AG09309 (cell line): ENCODE measurements at regions not wholly inside any gene's neighbourhood (a gene's known extent, or its start where the extent isn't known, plus 50 kb on each side); places are given as distances from the start of the nearest gene placed in this dataset.

ENCODE experiments used
- DNase-seq: peaks from one replicate; pipeline ENCODE4 v3.0.0-alpha.2; 2010; ENCODE audit warnings: low read depth
- H3K4me3 ChIP-seq: 2 replicates; pipeline ENCODE4 v1.5.1; 2011; ENCODE audit warnings: mild to moderate bottlenecking, low read depth, low read length, moderate library complexity; ENCODE audit not compliant: control insufficient read depth
- TF ChIP-seq, protein P1 (sequence below): IDR thresholded peaks from 2 replicates; pipeline ENCODE4 v1.5.1; 2011; ENCODE audit warnings: mild to moderate bottlenecking, low read depth, low read length, inconsistent platforms; ENCODE audit not compliant: insufficient read depth, control insufficient read depth; ENCODE audit errors: missing control alignments

DNA sequence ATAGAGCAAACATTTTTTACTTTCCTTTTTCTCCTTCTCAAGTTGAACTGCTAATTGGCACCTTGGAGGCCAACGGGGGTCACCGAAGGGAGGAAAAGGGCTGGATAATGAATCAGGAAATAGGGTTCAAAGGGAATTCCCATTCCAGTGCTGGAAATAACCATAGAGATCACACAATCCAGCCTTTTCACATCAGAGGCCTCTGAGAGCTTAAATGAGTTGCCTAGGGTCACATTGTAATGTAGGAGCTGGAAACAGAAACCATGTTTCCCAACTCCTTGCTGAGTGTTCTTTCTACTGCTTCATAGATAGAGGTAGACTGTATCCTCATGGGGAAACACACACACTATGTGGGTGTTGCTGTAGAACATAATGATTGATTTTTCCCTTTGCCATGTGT is 60.6 kb upstream of the DDHD1 start:
- TF ChIP-seq, protein P1, sequence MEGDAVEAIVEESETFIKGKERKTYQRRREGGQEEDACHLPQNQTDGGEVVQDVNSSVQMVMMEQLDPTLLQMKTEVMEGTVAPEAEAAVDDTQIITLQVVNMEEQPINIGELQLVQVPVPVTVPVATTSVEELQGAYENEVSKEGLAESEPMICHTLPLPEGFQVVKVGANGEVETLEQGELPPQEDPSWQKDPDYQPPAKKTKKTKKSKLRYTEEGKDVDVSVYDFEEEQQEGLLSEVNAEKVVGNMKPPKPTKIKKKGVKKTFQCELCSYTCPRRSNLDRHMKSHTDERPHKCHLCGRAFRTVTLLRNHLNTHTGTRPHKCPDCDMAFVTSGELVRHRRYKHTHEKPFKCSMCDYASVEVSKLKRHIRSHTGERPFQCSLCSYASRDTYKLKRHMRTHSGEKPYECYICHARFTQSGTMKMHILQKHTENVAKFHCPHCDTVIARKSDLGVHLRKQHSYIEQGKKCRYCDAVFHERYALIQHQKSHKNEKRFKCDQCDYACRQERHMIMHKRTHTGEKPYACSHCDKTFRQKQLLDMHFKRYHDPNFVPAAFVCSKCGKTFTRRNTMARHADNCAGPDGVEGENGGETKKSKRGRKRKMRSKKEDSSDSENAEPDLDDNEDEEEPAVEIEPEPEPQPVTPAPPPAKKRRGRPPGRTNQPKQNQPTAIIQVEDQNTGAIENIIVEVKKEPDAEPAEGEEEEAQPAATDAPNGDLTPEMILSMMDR: no peak
- H3K4me3 ChIP-seq: no peak overlapping the region

DNA sequence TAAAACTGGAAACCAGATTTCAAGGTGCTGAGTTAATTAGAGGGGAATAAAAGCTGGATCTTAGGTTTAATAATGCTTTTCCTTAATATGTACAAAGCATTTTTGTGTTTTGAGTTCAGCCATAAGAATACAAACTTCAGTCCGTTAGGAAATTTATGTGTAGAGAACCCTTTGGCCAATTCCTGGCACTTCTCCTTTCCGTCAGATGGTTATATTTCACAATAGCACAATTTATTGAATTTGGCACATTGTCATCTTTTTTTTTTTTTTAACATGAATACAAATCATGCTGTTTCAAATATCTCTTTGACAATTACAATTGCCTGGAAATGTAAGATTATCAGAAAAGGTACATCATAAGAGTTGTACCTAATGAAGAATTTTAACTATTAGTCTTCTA is 56.2 kb upstream of the DDHD1 start:
- no peak overlapping the region for H3K4me3 ChIP-seq
- DNase-seq: no peak
- TF ChIP-seq, protein P1: no peak

More for the DNA sequence above, 60.6 kb upstream of the DDHD1 start:
- no peak for DNase-seq
